H1 (cell line): ENCODE measurements at regions not wholly inside any gene's neighbourhood (a gene's known extent, or its start where the extent isn't known, plus 50 kb on each side); places are given as distances from the start of the nearest gene placed in this dataset.

Experiments used
- CTCF ChIA-PET: fragments of 300-600 bp; sonication (Branson Sonifier 250); formaldehyde crosslinking; loops from one replicate; lab custom pipeline; 2021; ENCODE audit not compliant: partially characterized antibody; lab: Charles Lee
- POLR2A ChIA-PET: fragments of 300-600 bp; sonication (Branson Sonifier 250); formaldehyde crosslinking; loops from one replicate; lab custom pipeline; 2021; ENCODE audit warnings: inconsistent platforms; ENCODE audit not compliant: partially characterized antibody; lab: Charles Lee
- DNase-seq, 2 experiments: peaks; one replicate each; pipeline versions ENCODE4 v3.0.0 to v3.0.0-alpha.2; 2010 to 2022; ENCODE audit warnings: low spot score in 2 of 2, low read depth in 1 of 2, mixed read lengths in 1 of 2
- FAIRE-seq: peaks from 2 replicates; lab custom pipeline; 2011; peaks lifted over from hg19 to GRCh38; lab: Jason Lieb, UNC
- H2AFZ ChIP-seq: 2 replicates; pipeline ENCODE4 v1.8.1; 2012; ENCODE audit warnings: low read length, inconsistent platforms
- H2AK5ac ChIP-seq: 2 replicates; pipeline ENCODE4 v1.6.1; 2013; ENCODE audit warnings: low read depth, low read length
- H2BK120ac ChIP-seq: replicated peaks from 2 replicates; pipeline ENCODE3; 2013; ENCODE audit warnings: low read depth, low read length, inconsistent platforms
- H2BK12ac ChIP-seq: 2 replicates; pipeline ENCODE4 v1.6.1; 2013; ENCODE audit warnings: low read depth, low read length
- H2BK15ac ChIP-seq: 2 replicates; pipeline ENCODE4 v1.6.1; 2013; ENCODE audit warnings: low read length
- H2BK20ac ChIP-seq: 2 replicates; pipeline ENCODE4 v1.6.1; 2013; ENCODE audit warnings: low read length
- H2BK5ac ChIP-seq: 2 replicates; pipeline ENCODE4 v1.6.1; 2013; ENCODE audit warnings: low read depth, low read length
- H3K14ac ChIP-seq: 2 replicates; pipeline ENCODE4 v1.6.1; 2013; ENCODE audit warnings: inconsistent platforms; ENCODE audit not compliant: insufficient read length
- H3K18ac ChIP-seq: 2 replicates; pipeline ENCODE4 v1.6.1; 2013; ENCODE audit warnings: low read length; ENCODE audit errors: extremely low read depth
- H3K23ac ChIP-seq: 2 replicates; pipeline ENCODE4 v1.6.1; 2013; ENCODE audit warnings: inconsistent platforms; ENCODE audit not compliant: insufficient read length
- H3K23me2 ChIP-seq: 2 replicates; pipeline ENCODE4 v1.6.1; 2013; ENCODE audit warnings: low read depth, low read length
- H3K27ac ChIP-seq: 2 replicates; pipeline ENCODE4 v1.6.1; 2011; ENCODE audit warnings: low read depth, low read length, inconsistent platforms
- H3K27me3 ChIP-seq, 4 experiments: replicated peaks in 1 of 4; 1 replicate in 1 of 4; 2 replicates in 3 of 4; pipeline versions ENCODE4 v1.6.1 to v1.8.1; 2011 to 2013; ENCODE audit warnings: low read length in 3 of 4, mild to moderate bottlenecking in 3 of 4, inconsistent platforms in 2 of 4, mixed read lengths in 2 of 4, moderate library complexity in 1 of 4; ENCODE audit not compliant: control insufficient read depth in 3 of 4, insufficient read depth in 3 of 4; ENCODE audit errors: extremely low read depth in 1 of 4
- H3K36me3 ChIP-seq, 4 experiments: 2 replicates each; pipeline versions ENCODE4 v1.6.1 to v1.8.1; 2011 to 2013; ENCODE audit warnings: mild to moderate bottlenecking in 4 of 4, low read length in 3 of 4, moderate library complexity in 2 of 4, control low read depth in 1 of 4, inconsistent platforms in 1 of 4; ENCODE audit not compliant: insufficient read depth in 4 of 4, control insufficient read depth in 2 of 4
- H3K4ac ChIP-seq: replicated peaks from 2 replicates; pipeline ENCODE3; 2013; ENCODE audit warnings: low read length, low read depth, mixed read lengths, inconsistent platforms; ENCODE audit not compliant: insufficient read length
- H3K4me1 ChIP-seq, 4 experiments: replicated peaks in 1 of 4; 1 replicate in 1 of 4; 2 replicates in 3 of 4; pipeline versions ENCODE4 v1.6.1 to v1.8.1; 2011 to 2013; ENCODE audit warnings: low read length in 3 of 4, inconsistent platforms in 2 of 4, mixed read lengths in 1 of 4; ENCODE audit not compliant: insufficient read depth in 4 of 4, control insufficient read depth in 3 of 4
- H3K4me2 ChIP-seq, 2 experiments: 2 replicates each; pipeline versions ENCODE4 v1.6.1 to v1.8.1; 2011 to 2013; ENCODE audit warnings: low read depth in 2 of 2, low read length in 2 of 2, control low read depth in 1 of 2, inconsistent platforms in 1 of 2, mild to moderate bottlenecking in 1 of 2; ENCODE audit not compliant: insufficient read depth in 1 of 2
- H3K4me3 ChIP-seq, 4 experiments: fragments of 200-600, 300-600 bp in 1 of 4; sonication (generic), shearing (Covaris generic), sonication (Bioruptor Twin) in 1 of 4; 2 replicates each; pipeline versions ENCODE4 v1.5.1 to v1.8.1; 2011 to 2016; ENCODE audit warnings: low read length in 4 of 4, low read depth in 3 of 4, control low read depth in 2 of 4, inconsistent platforms in 2 of 4, mild to moderate bottlenecking in 2 of 4, mixed read lengths in 1 of 4, moderate library complexity in 1 of 4; ENCODE audit not compliant: insufficient read depth in 2 of 4; ENCODE audit errors: extremely low read depth in 1 of 4
- H3K56ac ChIP-seq: replicated peaks from 2 replicates; pipeline ENCODE3; 2013; ENCODE audit warnings: low read depth, mild to moderate bottlenecking, mixed read lengths, low read length, inconsistent platforms; ENCODE audit not compliant: insufficient read length
- H3K79me1 ChIP-seq: 2 replicates; pipeline ENCODE4 v1.6.1; 2013; ENCODE audit warnings: low read depth, low read length, control low read depth
- H3K79me2 ChIP-seq, 2 experiments: 2 replicates each; pipeline versions ENCODE4 v1.6.1 to v1.8.1; 2012 to 2013; ENCODE audit warnings: low read length in 2 of 2, mild to moderate bottlenecking in 2 of 2, inconsistent platforms in 1 of 2; ENCODE audit not compliant: insufficient read depth in 2 of 2, control insufficient read depth in 1 of 2
- H3K9ac ChIP-seq, 4 experiments: replicated peaks in 1 of 4; 1 replicate in 1 of 4; 2 replicates in 3 of 4; pipeline versions ENCODE4 v1.6.1 to v1.8.1; 2011 to 2013; ENCODE audit warnings: low read depth in 3 of 4, low read length in 3 of 4, control low read depth in 2 of 4, mild to moderate bottlenecking in 2 of 4, moderate library complexity in 2 of 4, inconsistent platforms in 1 of 4; ENCODE audit errors: extremely low read depth in 1 of 4
- H3K9me3 ChIP-seq, 2 experiments: 2 replicates each; pipeline versions ENCODE4 v1.6.1 to v1.8.1; 2012 to 2013; ENCODE audit warnings: mild to moderate bottlenecking in 2 of 2, moderate library complexity in 2 of 2, control low read depth in 1 of 2, inconsistent platforms in 1 of 2, low read depth in 1 of 2, low read length in 1 of 2, mixed read lengths in 1 of 2; ENCODE audit not compliant: insufficient read depth in 2 of 2
- H4K20me1 ChIP-seq, 2 experiments: replicated peaks in 1 of 2; 2 replicates each; pipeline versions ENCODE3 to v1.8.1; 2011 to 2013; ENCODE audit warnings: inconsistent platforms in 2 of 2, low read length in 2 of 2, mild to moderate bottlenecking in 1 of 2; ENCODE audit not compliant: insufficient read depth in 2 of 2, control insufficient read depth in 1 of 2
- H4K5ac ChIP-seq: 2 replicates; pipeline ENCODE4 v1.6.1; 2013; ENCODE audit warnings: low read length, low read depth, mixed read lengths, inconsistent platforms; ENCODE audit not compliant: insufficient read length
- H4K8ac ChIP-seq: 2 replicates; pipeline ENCODE4 v1.8.0; 2013; ENCODE audit warnings: mild to moderate bottlenecking, moderate library complexity, low read length, inconsistent platforms; ENCODE audit not compliant: insufficient read depth; ENCODE audit errors: extremely low read depth
- H4K91ac ChIP-seq: replicated peaks from 2 replicates; pipeline ENCODE3; 2013; ENCODE audit warnings: low read length, mixed read lengths, inconsistent platforms; ENCODE audit not compliant: insufficient read length
- BCL11A ChIP-seq, 2 experiments: IDR thresholded peaks; one replicate each; pipeline ENCODE4 v1.6.1; 2011; ENCODE audit warnings: low read depth in 2 of 2, low read length in 2 of 2, mild to moderate bottlenecking in 2 of 2
- CEBPB ChIP-seq: IDR thresholded peaks from 2 replicates; pipeline ENCODE4 v1.6.1; 2012; ENCODE audit warnings: low read depth, low read length
- CTBP2 ChIP-seq: IDR thresholded peaks from 2 replicates; pipeline ENCODE4 v1.7.0; 2011; ENCODE audit warnings: borderline replicate concordance, mild to moderate bottlenecking, moderate library complexity, mixed read lengths, low read length; ENCODE audit not compliant: insufficient read depth, insufficient read length
- CTCF ChIP-seq, 3 experiments: IDR thresholded peaks; 1 replicate in 2 of 3; 2 replicates in 1 of 3; pipeline versions ENCODE4 v1.5.1 to v1.6.1; 2011; ENCODE audit warnings: low read length in 3 of 3, mild to moderate bottlenecking in 3 of 3, inconsistent platforms in 2 of 3, low read depth in 1 of 3, moderate library complexity in 1 of 3; ENCODE audit not compliant: insufficient read depth in 1 of 3; ENCODE audit errors: control extremely low read depth in 1 of 3
- HDAC6 ChIP-seq: IDR thresholded peaks from one replicate; pipeline ENCODE4 v1.7.1; 2012; ENCODE audit warnings: low read depth, mild to moderate bottlenecking, inconsistent platforms, low read length, moderate library complexity
- MAFK ChIP-seq: IDR thresholded peaks from 2 replicates; pipeline ENCODE4 v1.6.1; 2012; ENCODE audit warnings: low read depth, mild to moderate bottlenecking, improper control_type of control experiment, low read length
- SIX5 ChIP-seq: IDR thresholded peaks from 2 replicates; pipeline ENCODE4 v1.6.1; 2011; ENCODE audit warnings: mild to moderate bottlenecking, low read depth, low read length
- TAF1 ChIP-seq: IDR thresholded peaks from 2 replicates; pipeline ENCODE4 v1.6.1; 2011; ENCODE audit warnings: mild to moderate bottlenecking, low read depth, low read length
- TAF7 ChIP-seq: optimal IDR thresholded peaks from 2 replicates; pipeline ENCODE3; 2011; ENCODE audit warnings: low read depth, mild to moderate bottlenecking, inconsistent platforms, low read length, moderate library complexity, borderline replicate concordance
- WGBS, 2 experiments: shearing (Covaris generic) in 1 of 2; methylation state at CpG; one replicate each; pipeline versions ENCODE4 v1.1.6 to v1.1.7; 2013 to 2015; ENCODE audit warnings: low lambda C conversion rate in 2 of 2, mixed read lengths in 2 of 2, inconsistent platforms in 1 of 2, low coverage in 1 of 2, missing lambda C conversion rate in 1 of 2; ENCODE audit not compliant: insufficient replicate concordance in 2 of 2, insufficient coverage in 1 of 2, insufficient read length in 1 of 2; ENCODE audit errors: extremely low coverage in 1 of 2, missing lambda C conversion rate in 1 of 2; 5-methylcytosine and 5-hydroxymethylcytosine counted together

DNA sequence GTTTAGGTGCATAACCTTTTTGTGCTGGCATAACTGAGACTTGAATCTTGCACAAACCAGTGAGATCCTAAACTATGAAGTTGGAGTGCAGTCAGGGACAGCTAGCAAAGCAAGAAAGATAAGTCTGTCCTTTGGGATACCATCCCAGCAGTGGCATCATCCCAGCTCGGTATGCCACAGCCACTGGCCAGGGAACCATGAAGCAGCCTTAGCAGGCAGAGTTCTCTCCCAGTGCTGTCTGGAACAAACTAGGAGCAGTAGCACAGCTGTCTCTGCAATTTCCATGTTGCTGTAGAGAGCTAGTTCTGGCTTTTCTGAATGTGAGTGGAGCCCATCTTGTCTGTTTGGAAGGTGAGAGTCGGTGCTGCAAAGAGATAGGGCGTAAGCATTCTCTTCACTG, 130.3 kb downstream of the DTWD1 start:
- no peak overlapping the region for H3K56ac ChIP-seq
- H3K14ac ChIP-seq: no peak overlapping the region
- H2AFZ ChIP-seq: peak overlapping the region; percentile 42; the same call in 1 of the 2 replicates
- H3K79me1 ChIP-seq: no peaks in the 10 kb centered on the region
- FAIRE-seq (no peak), DNase-seq (no peak)
- no peak overlapping the region for H2BK15ac ChIP-seq
- no peak overlapping the region for H3K18ac ChIP-seq
- no peaks in the 10 kb centered on the region for H3K27me3 ChIP-seq
- no peak overlapping the region for H3K27ac ChIP-seq
- no peaks in the 10 kb centered on the region for H3K36me3 ChIP-seq
- H4K8ac ChIP-seq: no peak overlapping the region
- whole genome bisulfite sequencing, 2 experiments: 79% methylated on average over 3 of the region's 3 CpGs; no CpG with 5 or more reads in 1 of the 2 experiments
- no peaks in the 10 kb centered on the region for H4K20me1 ChIP-seq
- no peak overlapping the region for H3K23ac ChIP-seq
- no peak overlapping the region for H4K91ac ChIP-seq
- H3K4ac ChIP-seq: no peak overlapping the region
- ChIA-PET CTCF (no interaction called here), POLR2A (no interaction called here)
- H3K79me2 ChIP-seq: no peaks in the 10 kb centered on the region
- H3K9me3 ChIP-seq: no peaks in the 10 kb centered on the region
- no peaks in the 10 kb centered on the region for H3K4me1 ChIP-seq
- H4K5ac ChIP-seq: no peak overlapping the region
- no peak overlapping the region for H3K4me3 ChIP-seq
- no peaks in the 10 kb centered on the region; the same call in 1 of the 2 replicates for H3K23me2 ChIP-seq
- H2BK12ac ChIP-seq: no peak overlapping the region
- H3K4me2 ChIP-seq: no peak overlapping the region
- no peak overlapping the region for H3K9ac ChIP-seq
- TF ChIP-seq HDAC6 (no peak), TAF7 (no peak), CEBPB (no peak), CTCF (IDR thresholded peaks at IDR 0.05; ENCODE audit: control extremely low read depth in 1 of 3, insufficient read depth in 1 of 3, low read depth in 1 of 3, low read length in 3 of 3) (no peak), MAFK (no peak), SIX5 (no peak), TAF1 (no peak), CTBP2 (no peak), BCL11A (IDR thresholded peaks at IDR 0.05; ENCODE audit: low read depth in 2 of 2, low read length in 2 of 2) (no peak)
- no peak overlapping the region for H2AK5ac ChIP-seq
- no peak overlapping the region for H2BK20ac ChIP-seq
- H2BK120ac ChIP-seq: no peak overlapping the region
- no peak overlapping the region for H2BK5ac ChIP-seq
